ENCODE measurements at regions not wholly inside any gene's neighbourhood (a gene's known extent, or its start where the extent isn't known, plus 50 kb on each side); places are given as distances from the start of the nearest gene placed in this dataset.
"Not testable (repeated sequence)": the region's sequence is repeated elsewhere in the genome, so short reads cannot be mapped to it uniquely, and the experiment has no call there.

- Mint-ChIP-seq H3K4me3 (no peak overlapping the region), H3K9me3 (no peaks in the 10 kb centered on the region), H3K4me1 (no peaks in the 10 kb centered on the region), H3K27ac (no peak overlapping the region), H3K36me3 (no peaks in the 10 kb centered on the region), H3K27me3 (peaks cover 10% of the 10 kb centered on the region)
- POLR2A ChIA-PET, result no interaction called here
- ATAC-seq (ENCODE audit: low read depth) (no peak), DNase-seq (no peak)
These were observed 205.9 kb upstream of the PELI2 start for GRCh38 chr14:55912344-55912743.

DNA sequence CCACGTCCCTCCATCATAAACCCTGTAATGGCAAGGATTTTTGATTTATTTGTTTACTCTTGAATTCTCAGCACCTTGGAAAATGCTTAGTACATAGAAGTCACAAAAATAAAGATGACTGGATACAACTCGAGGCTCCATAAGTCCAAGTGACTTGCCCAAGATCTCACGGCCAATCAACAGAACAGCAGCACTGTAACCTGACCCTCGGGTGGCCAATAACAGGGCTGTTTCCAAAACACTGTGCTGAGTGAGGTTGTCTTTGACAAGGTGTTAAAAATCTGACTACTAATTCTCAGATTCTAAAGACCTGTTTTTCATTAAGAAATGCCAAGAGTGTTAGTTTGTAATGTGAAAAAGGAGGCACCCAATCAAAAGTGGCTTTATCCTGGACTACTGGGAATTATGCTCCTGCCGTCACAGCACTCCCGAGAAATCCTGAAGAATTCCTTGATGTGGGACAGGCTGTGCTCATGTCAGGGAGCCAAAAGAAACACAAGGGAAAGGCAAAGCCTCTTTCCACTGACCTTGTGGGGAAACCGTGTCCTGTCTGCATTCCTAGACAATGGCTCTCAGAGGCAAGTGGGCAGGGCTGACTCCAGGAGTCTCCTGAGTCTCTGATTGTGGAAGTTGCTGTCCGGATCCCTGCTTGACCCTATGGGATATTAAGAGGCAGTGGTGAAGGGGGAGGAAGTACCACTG is 204.7 kb upstream of the PELI2 start:
- DNase-seq, result no peak
- Mint-ChIP-seq H3K9me3 (no peaks in the 10 kb centered on the region), H3K27me3 (peaks cover 10% of the 10 kb centered on the region), H3K4me3 (no peak overlapping the region), H3K27ac (no peak overlapping the region), H3K36me3 (no peaks in the 10 kb centered on the region), H3K4me1 (no peaks in the 10 kb centered on the region)
- ATAC-seq (ENCODE audit: low read depth), result no peak
- POLR2A ChIA-PET, result no interaction called here

GRCh38 chr14:55914771-55915170 is 203.4 kb upstream of the PELI2 start:
- ATAC-seq (ENCODE audit: low read depth) (no peak), DNase-seq (no peak)
- H3K9me3 Mint-ChIP-seq, result no peaks in the 10 kb centered on the region
- H3K4me1 Mint-ChIP-seq, result no peaks in the 10 kb centered on the region
- POLR2A ChIA-PET, result no interaction called here
- no peak overlapping the region for H3K4me3 Mint-ChIP-seq
- no peak overlapping the region for H3K27ac Mint-ChIP-seq
- H3K36me3 Mint-ChIP-seq, result no peaks in the 10 kb centered on the region
- peaks cover 7% of the 10 kb centered on the region for H3K27me3 Mint-ChIP-seq

DNA sequence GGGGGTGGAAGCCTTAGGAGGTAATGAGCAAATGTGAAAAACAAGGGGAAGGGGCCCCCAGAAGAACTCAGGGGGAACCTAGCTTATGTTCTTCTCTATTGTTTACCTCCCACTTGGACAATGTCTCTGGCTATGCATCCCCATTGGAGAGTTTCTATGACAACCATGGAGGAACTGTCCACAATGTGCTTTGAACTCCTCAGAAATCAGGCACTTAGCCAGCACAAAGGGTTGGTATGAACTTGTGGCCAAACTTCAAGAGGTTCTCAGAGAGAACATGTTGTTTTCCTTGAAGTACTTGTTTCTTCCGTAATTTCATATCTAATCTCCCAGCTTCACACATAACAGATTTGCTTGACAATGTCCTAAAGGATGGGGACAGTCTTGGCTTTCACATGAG is 202.8 kb upstream of the PELI2 start:
- H3K27me3 Mint-ChIP-seq, result peaks cover 7% of the 10 kb centered on the region
- ATAC-seq (ENCODE audit: low read depth) (no peak), DNase-seq (no peak)
- no peak overlapping the region for H3K27ac Mint-ChIP-seq
- H3K9me3 Mint-ChIP-seq, result no peaks in the 10 kb centered on the region
- no peak overlapping the region for H3K4me3 Mint-ChIP-seq
- POLR2A ChIA-PET, result no interaction called here
- H3K4me1 Mint-ChIP-seq, result no peaks in the 10 kb centered on the region
- no peaks in the 10 kb centered on the region for H3K36me3 Mint-ChIP-seq

DNA sequence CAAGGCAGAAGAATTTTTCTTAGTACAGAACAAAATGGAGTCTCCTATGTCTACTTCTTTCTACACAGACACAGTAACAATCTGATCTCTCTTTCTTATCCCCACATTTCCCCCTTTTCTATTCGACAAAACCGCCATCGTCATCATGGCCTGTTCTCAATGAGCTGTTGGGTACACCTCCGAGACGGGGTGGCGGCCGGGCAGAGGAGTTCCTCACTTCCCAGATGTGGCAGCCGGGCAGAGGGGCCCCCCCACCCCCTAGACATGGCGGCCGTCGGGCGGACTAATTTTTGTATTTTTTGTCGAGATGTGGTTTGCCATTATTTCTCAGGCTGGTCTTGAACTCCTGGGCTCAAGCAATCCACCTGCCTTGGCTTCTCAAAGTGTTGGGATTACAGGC is 198.4 kb upstream of the PELI2 start:
- H3K27ac Mint-ChIP-seq; H3K9me3 Mint-ChIP-seq; ATAC-seq (ENCODE audit: low read depth); DNase-seq; H3K27me3 Mint-ChIP-seq; H3K4me3 Mint-ChIP-seq; H3K4me1 Mint-ChIP-seq; POLR2A ChIA-PET; H3K36me3 Mint-ChIP-seq: not testable (repeated sequence)

DNA sequence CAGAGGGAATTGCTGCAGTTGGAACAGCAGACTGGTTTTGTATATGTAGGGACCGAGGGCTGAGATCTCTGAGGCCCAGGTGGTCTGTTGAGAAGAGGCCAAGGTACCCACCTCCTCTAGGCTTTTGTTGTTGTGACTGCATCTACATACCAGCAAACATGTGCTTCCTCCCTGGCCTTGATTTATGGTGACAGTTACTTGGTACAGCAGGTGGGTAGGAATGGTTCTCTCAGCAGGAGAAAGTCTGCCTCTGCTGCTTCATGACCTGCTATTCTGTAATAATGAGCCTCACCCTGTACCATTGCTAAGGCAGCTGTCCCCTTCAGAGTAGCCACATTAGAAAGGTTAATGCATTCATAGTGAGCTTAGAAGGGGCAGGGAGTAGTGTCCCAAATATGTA is 196.7 kb upstream of the PELI2 start:
- POLR2A ChIA-PET, result no interaction called here
- H3K27ac Mint-ChIP-seq, result no peak overlapping the region
- peaks cover 4% of the 10 kb centered on the region for H3K27me3 Mint-ChIP-seq
- ATAC-seq (ENCODE audit: low read depth), result no peak
- H3K4me1 Mint-ChIP-seq, result no peaks in the 10 kb centered on the region
- no peaks in the 10 kb centered on the region for H3K36me3 Mint-ChIP-seq
- DNase-seq, result no peak
- H3K4me3 Mint-ChIP-seq, result no peak overlapping the region
- H3K9me3 Mint-ChIP-seq, result no peaks in the 10 kb centered on the region

GRCh38 chr14:55926007-55926406 is 192.2 kb upstream of the PELI2 start:
- ATAC-seq (ENCODE audit: low read depth) (no peak), DNase-seq (no peak)
- H3K36me3 Mint-ChIP-seq, result no peaks in the 10 kb centered on the region
- no peak overlapping the region for H3K27ac Mint-ChIP-seq
- H3K4me1 Mint-ChIP-seq, result no peaks in the 10 kb centered on the region
- no peak overlapping the region for H3K4me3 Mint-ChIP-seq
- POLR2A ChIA-PET, result no interaction called here
- peaks cover 9% of the 10 kb centered on the region for H3K27me3 Mint-ChIP-seq
- H3K9me3 Mint-ChIP-seq, result no peaks in the 10 kb centered on the region

- ATAC-seq (ENCODE audit: low read depth), result no peak
- H3K4me3 Mint-ChIP-seq, result no peak overlapping the region
- DNase-seq, result no peak
- H3K27ac Mint-ChIP-seq, result no peak overlapping the region
- no peaks in the 10 kb centered on the region for H3K36me3 Mint-ChIP-seq
- POLR2A ChIA-PET, result no interaction called here
- H3K27me3 Mint-ChIP-seq, result peaks cover 11% of the 10 kb centered on the region
- H3K9me3 Mint-ChIP-seq, result no peaks in the 10 kb centered on the region
- H3K4me1 Mint-ChIP-seq, result no peaks in the 10 kb centered on the region
These were observed 191.2 kb upstream of the PELI2 start for GRCh38 chr14:55927028-55927427.

GRCh38 chr14:55928276-55928675 is 189.9 kb upstream of the PELI2 start:
- H3K4me3 Mint-ChIP-seq, result no peak overlapping the region
- H3K27me3 Mint-ChIP-seq, result peaks cover 16% of the 10 kb centered on the region
- no peak for DNase-seq
- no peak overlapping the region for H3K27ac Mint-ChIP-seq
- H3K9me3 Mint-ChIP-seq, result no peaks in the 10 kb centered on the region
- no peaks in the 10 kb centered on the region for H3K36me3 Mint-ChIP-seq
- POLR2A ChIA-PET, result no interaction called here
- no peak for ATAC-seq (ENCODE audit: low read depth)
- H3K4me1 Mint-ChIP-seq, result no peaks in the 10 kb centered on the region

DNA sequence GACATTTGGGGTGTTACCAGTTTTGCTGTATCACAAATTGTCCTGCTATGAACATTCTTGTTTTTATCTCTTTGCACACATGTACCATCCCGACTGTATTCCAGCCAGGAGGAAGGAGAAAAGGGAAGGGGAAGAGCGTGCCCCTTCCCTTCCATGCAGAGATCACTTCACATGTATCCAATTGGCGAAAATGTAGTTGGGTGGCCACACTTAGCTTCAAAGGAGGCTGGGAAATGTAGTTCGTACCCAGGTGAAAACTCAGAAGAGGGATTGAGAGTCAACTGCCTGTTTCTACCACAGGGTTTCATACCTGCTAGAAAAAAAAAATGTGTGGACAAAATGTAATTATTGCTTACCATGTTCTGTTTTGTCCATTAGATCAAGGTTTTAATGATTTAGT is 189.1 kb upstream of the PELI2 start:
- DNase-seq, result no peak
- POLR2A ChIA-PET, result no interaction called here
- H3K36me3 Mint-ChIP-seq, result no peaks in the 10 kb centered on the region
- no peak overlapping the region for H3K27ac Mint-ChIP-seq
- H3K9me3 Mint-ChIP-seq, result no peaks in the 10 kb centered on the region
- ATAC-seq (ENCODE audit: low read depth), result no peak
- H3K4me3 Mint-ChIP-seq, result no peak overlapping the region
- H3K27me3 Mint-ChIP-seq, result peaks cover 16% of the 10 kb centered on the region
- H3K4me1 Mint-ChIP-seq, result no peaks in the 10 kb centered on the region

GRCh38 chr14:55930016-55930784 is 188.0 kb upstream of the PELI2 start:
- Mint-ChIP-seq H3K27me3 (peaks cover 16% of the 10 kb centered on the region), H3K36me3 (no peaks in the 10 kb centered on the region), H3K27ac (no peak overlapping the region), H3K9me3 (no peaks in the 10 kb centered on the region), H3K4me1 (no peaks in the 10 kb centered on the region), H3K4me3 (no peak overlapping the region)
- DNase-seq (no peak), ATAC-seq (ENCODE audit: low read depth) (no peak)
- POLR2A ChIA-PET, result no interaction called here

- Mint-ChIP-seq H3K27ac (no peak overlapping the region), H3K4me1 (no peaks in the 10 kb centered on the region), H3K4me3 (no peak overlapping the region), H3K27me3 (peaks cover 7% of the 10 kb centered on the region), H3K36me3 (no peaks in the 10 kb centered on the region), H3K9me3 (no peaks in the 10 kb centered on the region)
- POLR2A ChIA-PET, result no interaction called here
- ATAC-seq (ENCODE audit: low read depth), result no peak
- no peak for DNase-seq
These were observed 181.5 kb upstream of the PELI2 start for GRCh38 chr14:55936691-55937090.

GRCh38 chr14:55938249-55938791 is 179.9 kb upstream of the PELI2 start:
- POLR2A ChIA-PET, result no interaction called here
- Mint-ChIP-seq H3K27me3 (no peaks in the 10 kb centered on the region), H3K4me3 (no peak overlapping the region), H3K36me3 (no peaks in the 10 kb centered on the region), H3K4me1 (no peaks in the 10 kb centered on the region), H3K9me3 (no peaks in the 10 kb centered on the region), H3K27ac (no peak overlapping the region)
- no peak for ATAC-seq (ENCODE audit: low read depth)
- no peak for DNase-seq

DNA sequence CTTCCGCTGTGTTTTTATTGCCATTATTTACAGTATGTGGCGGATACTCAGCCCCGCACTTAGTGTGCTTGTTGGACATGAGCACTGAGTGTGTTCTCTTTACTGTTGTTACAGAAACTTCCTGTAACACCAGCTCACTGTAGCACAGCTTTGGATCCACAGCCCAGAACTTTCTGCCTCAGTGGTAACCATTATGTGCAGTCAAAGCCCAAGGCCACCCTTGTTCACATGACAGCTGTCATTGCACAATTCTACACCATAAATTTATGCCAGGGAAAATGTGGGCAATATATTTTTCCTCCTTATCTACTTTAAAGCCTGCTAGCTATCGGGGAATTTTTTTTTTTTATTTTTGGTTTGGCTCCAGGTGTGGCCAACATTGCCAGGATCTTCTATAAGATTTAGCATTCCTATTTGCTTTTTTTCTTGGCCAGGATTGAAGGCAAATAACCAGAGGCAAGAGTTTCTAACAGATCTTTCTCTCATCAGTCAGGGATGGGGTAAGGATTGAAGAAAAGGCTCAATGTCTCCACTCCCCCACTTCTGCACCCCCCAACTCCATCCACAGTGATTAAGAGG is 176.0 kb upstream of the PELI2 start:
- ATAC-seq (ENCODE audit: low read depth) (no peak), DNase-seq (no peak)
- Mint-ChIP-seq H3K4me3 (no peak overlapping the region), H3K27ac (no peak overlapping the region), H3K4me1 (no peaks in the 10 kb centered on the region), H3K27me3 (no peaks in the 10 kb centered on the region), H3K9me3 (no peaks in the 10 kb centered on the region), H3K36me3 (no peaks in the 10 kb centered on the region)
- POLR2A ChIA-PET, result no interaction called here
